ENCODE measurements at regions not wholly inside any gene's neighbourhood (a gene's known extent, or its start where the extent isn't known, plus 50 kb on each side); places are given as distances from the start of the nearest gene placed in this dataset.

- TF ChIP-seq POLR2A (IDR thresholded peaks at IDR 0.05; ENCODE audit: low read length): no peak
- no peak for TF ChIP-seq GATA1 (IDR thresholded peaks at IDR 0.05; ENCODE audit: low read depth, low read length)
Measured at GRCh38 chr12:29889737-29890136, 106.0 kb upstream of the TMTC1 start.
